ENCODE measurements at regions not wholly inside any gene's neighbourhood (a gene's known extent, or its start where the extent isn't known, plus 50 kb on each side); places are given as distances from the start of the nearest gene placed in this dataset.

GRCh38 chr12:107462428-107463332 lies 222.9 kb upstream of the PWP1 start:
- H4K91ac ChIP-seq (replicated peaks; ENCODE audit: insufficient read length, low read length) = no peak overlapping the region
- 0 out of 2 replicates have a peak overlapping the region, but pooled peaks have one; percentile 16 for H2BK5ac ChIP-seq (ENCODE audit: low read depth, low read length)
- no peak overlapping the region for H2BK20ac ChIP-seq (ENCODE audit: low read length)
- no peaks in the 10 kb centered on the region; a peak in 2 of 7 replicates for H3K27me3 ChIP-seq (replicated peaks in 1 of 4; ENCODE audit: control insufficient read depth in 3 of 4, extremely low read depth in 1 of 4, insufficient read depth in 3 of 4, low read length in 3 of 4)
- no peak overlapping the region for H2AK5ac ChIP-seq (ENCODE audit: low read depth, low read length)
- no peak overlapping the region for H3K4ac ChIP-seq (replicated peaks; ENCODE audit: insufficient read length, low read depth, low read length)
- peaks cover 0 to 5% (median 1%) of the 10 kb centered on the region in 4 experiments; a peak in 1 of 7 replicates for H3K4me1 ChIP-seq (replicated peaks in 1 of 4; ENCODE audit: control insufficient read depth in 3 of 4, insufficient read depth in 4 of 4, low read length in 3 of 4)
- H2BK15ac ChIP-seq (ENCODE audit: low read length) = no peak overlapping the region
- WGBS, 2 experiments (ENCODE audit: extremely low coverage in 1 of 2, insufficient coverage in 1 of 2, insufficient read length in 1 of 2, insufficient replicate concordance in 2 of 2, low coverage in 1 of 2, low lambda C conversion rate in 2 of 2, missing lambda C conversion rate in 1 of 2) = 95% methylated on average over 4 of the region's 4 CpGs; no CpG with 5 or more reads in 1 of the 2 experiments
- no peak overlapping the region for H3K9ac ChIP-seq (replicated peaks in 1 of 4; ENCODE audit: extremely low read depth in 1 of 4, low read depth in 3 of 4, low read length in 3 of 4)
- H3K4me3 ChIP-seq (ENCODE audit: extremely low read depth in 1 of 4, insufficient read depth in 2 of 4, low read depth in 3 of 4, low read length in 4 of 4) = no peak overlapping the region
- H2AFZ ChIP-seq (ENCODE audit: low read length) = no peak overlapping the region
- H2BK12ac ChIP-seq (ENCODE audit: low read depth, low read length) = peak overlapping the region; percentile 18; the same call in 1 of the 2 replicates
- H4K20me1 ChIP-seq (replicated peaks in 1 of 2; ENCODE audit: control insufficient read depth in 1 of 2, insufficient read depth in 2 of 2, low read length in 2 of 2) = peaks cover 0 to 11% of the 10 kb centered on the region in 2 experiments
- no peaks in the 10 kb centered on the region for H3K79me2 ChIP-seq (ENCODE audit: control insufficient read depth in 1 of 2, insufficient read depth in 2 of 2, low read length in 2 of 2)
- H3K4me2 ChIP-seq (ENCODE audit: insufficient read depth in 1 of 2, low read depth in 2 of 2, low read length in 2 of 2) = no peak overlapping the region
- TF ChIP-seq KDM5A (IDR thresholded peaks at IDR 0.05; ENCODE audit: low read length) (no peak), TCF12 (IDR thresholded peaks at IDR 0.05; ENCODE audit: low read depth, low read length) (no peak), CBX8 (IDR thresholded peaks at IDR 0.05; ENCODE audit: borderline replicate concordance, low read depth, low read length) (0 out of 2 replicates have a peak, but pooled peaks have one; percentile 48)
- H3K14ac ChIP-seq (ENCODE audit: insufficient read length) = no peak overlapping the region
- H3K23ac ChIP-seq (ENCODE audit: insufficient read length) = no peak overlapping the region
- peak overlapping the region; percentile 99 for H3K56ac ChIP-seq (replicated peaks; ENCODE audit: insufficient read length, low read depth, low read length)
- no peak for DNase-seq (ENCODE audit: low read depth in 1 of 2, low spot score in 2 of 2)
- H3K9me3 ChIP-seq (ENCODE audit: insufficient read depth in 2 of 2, low read depth in 1 of 2, low read length in 1 of 2) = no peaks in the 10 kb centered on the region
- no peaks in the 10 kb centered on the region; a peak in 1 of 8 replicates for H3K36me3 ChIP-seq (ENCODE audit: control insufficient read depth in 2 of 4, insufficient read depth in 4 of 4, low read length in 3 of 4)
- peaks cover 10% of the 10 kb centered on the region; the same call in 1 of the 2 replicates for H3K23me2 ChIP-seq (ENCODE audit: low read depth, low read length)
- H2BK120ac ChIP-seq (replicated peaks; ENCODE audit: low read depth, low read length) = no peak overlapping the region
- H3K18ac ChIP-seq (ENCODE audit: extremely low read depth, low read length) = no peak overlapping the region
- no peak overlapping the region for H4K8ac ChIP-seq (ENCODE audit: extremely low read depth, insufficient read depth, low read length)
- POLR2A ChIA-PET (ENCODE audit: partially characterized antibody) = no interaction called here
- no peaks in the 10 kb centered on the region for H3K79me1 ChIP-seq (ENCODE audit: low read depth, low read length)
- no peak for FAIRE-seq
- CTCF ChIA-PET (ENCODE audit: partially characterized antibody) = interaction anchor here (1.0 to 1.1 kb wide), 2 partner anchors 13 to 14 kb away, joined by 3 read pairs; no protein-coding TSS in a partner anchor
- no peak overlapping the region for H3K27ac ChIP-seq (ENCODE audit: low read depth, low read length)
- H4K5ac ChIP-seq (ENCODE audit: insufficient read length, low read depth, low read length) = no peak overlapping the region

All from H1 (cell line).